HepG2 (cell line): ENCODE measurements at regions not wholly inside any gene's neighbourhood (a gene's known extent, or its start where the extent isn't known, plus 50 kb on each side); places are given as distances from the start of the nearest gene placed in this dataset.

Experiments
- ATAC-seq: fragments of 200-7000 bp; cut with Tn5 transposase; 3 replicates; pipeline ENCODE4 v1.9.1; 2020; ENCODE audit warnings: mild to moderate bottlenecking, moderate library complexity
- BruUV-seq: library from RNA; stranded (reverse); fragments of 400-500 nt; replicated peaks from 2 replicates; lab custom pipeline; 2021; lab: Mats Ljungman, UMichigan
- CTCF ChIA-PET: fragments of 300-600 bp; formaldehyde crosslinking; extraction: SDS; loops from one replicate; lab custom pipeline; 2021; ENCODE audit warnings: low total read pairs, inconsistent platforms, low intra/inter-chr PET ratio; lab: Yijun Ruan, JAX
- POLR2A ChIA-PET: fragments of 350-600 bp; sonication (Branson Sonifier 250); formaldehyde crosslinking; loops from one replicate; lab custom pipeline; 2020; ENCODE audit warnings: antibody characterized with exemption, inconsistent platforms; lab: Yijun Ruan, JAX
- DNase-seq: peaks from one replicate; pipeline ENCODE4 v3.0.0-alpha.2; 2015; ENCODE audit warnings: low spot score
- FAIRE-seq: peaks from 3 replicates; lab custom pipeline; 2011; peaks lifted over from hg19 to GRCh38; lab: Jason Lieb, UNC
- H2AFZ ChIP-seq: one replicate; pipeline ENCODE4 v1.6.1; 2011; ENCODE audit warnings: low read length, inconsistent platforms
- H3K27ac ChIP-seq: fragments of 300-600 bp; 3 replicates; pipeline ENCODE4 v1.8.0; 2011; ENCODE audit warnings: mixed run types, mild to moderate bottlenecking, mixed read lengths, low read length, inconsistent platforms; ENCODE audit not compliant: insufficient read depth; ENCODE audit errors: extremely low read length
- H3K27me3 ChIP-seq, 2 experiments: fragments of 200-600 bp in 1 of 2; 2 replicates in 1 of 2; 3 replicates in 1 of 2; pipeline versions ENCODE4 v1.6.0 to v1.8.0; 2011; ENCODE audit warnings: low read length in 2 of 2, mild to moderate bottlenecking in 2 of 2, moderate library complexity in 2 of 2, inconsistent platforms in 1 of 2; ENCODE audit not compliant: insufficient read depth in 2 of 2, control insufficient read depth in 1 of 2
- H3K36me3 ChIP-seq, 2 experiments: fragments of 200-600 bp in 1 of 2; replicated peaks in 1 of 2; 2 replicates in 1 of 2; 3 replicates in 1 of 2; pipeline versions ENCODE4 v1.5.1 to v1.8.0; 2011; ENCODE audit warnings: low read length in 2 of 2, inconsistent platforms in 1 of 2; ENCODE audit not compliant: insufficient read depth in 2 of 2, control insufficient read depth in 1 of 2
- H3K4me1 ChIP-seq: 2 replicates; pipeline ENCODE4 v1.5.1; 2012; ENCODE audit warnings: low read length, inconsistent platforms; ENCODE audit not compliant: insufficient read depth
- H3K4me2 ChIP-seq: 2 replicates; pipeline ENCODE4 v1.6.0; 2011; ENCODE audit warnings: low read depth, low read length, inconsistent platforms
- H3K4me3 ChIP-seq, 3 experiments: fragments of 200-600 bp in 1 of 3; sonication (generic), shearing (Covaris generic) in 1 of 3; replicated peaks in 1 of 3; 2 replicates each; pipeline ENCODE4 v1.5.1; 2011 to 2016; ENCODE audit warnings: low read length in 3 of 3, inconsistent platforms in 2 of 3, low read depth in 2 of 3, mild to moderate bottlenecking in 2 of 3, control low read depth in 1 of 3, mixed read lengths in 1 of 3; ENCODE audit not compliant: insufficient read depth in 1 of 3
- H3K79me2 ChIP-seq: one replicate; pipeline ENCODE4 v1.6.1; 2011; ENCODE audit warnings: low read length, inconsistent platforms; ENCODE audit not compliant: insufficient read depth
- H3K9ac ChIP-seq: 2 replicates; pipeline ENCODE4 v1.6.0; 2011; ENCODE audit warnings: mild to moderate bottlenecking, low read depth, low read length, inconsistent platforms; ENCODE audit not compliant: insufficient read depth
- H3K9me3 ChIP-seq: 2 replicates; pipeline ENCODE4 v1.5.1; 2012; ENCODE audit warnings: mild to moderate bottlenecking, low read length
- H4K20me1 ChIP-seq: 2 replicates; pipeline ENCODE4 v1.6.0; 2011; ENCODE audit warnings: inconsistent platforms, mild to moderate bottlenecking, low read length, moderate library complexity; ENCODE audit not compliant: insufficient read depth
- ARNT ChIP-seq: fragments of 450-650 bp; IDR thresholded peaks from 2 replicates; pipeline ENCODE4 v1.6.1; 2017
- ATF3 ChIP-seq: sonication (generic); formaldehyde crosslinking; IDR thresholded peaks from 2 replicates; pipeline ENCODE4 v1.4.0; 2020; ENCODE audit warnings: missing genetic modification reagents
- MXI1 ChIP-seq: IDR thresholded peaks from 3 replicates; pipeline ENCODE4 v1.6.1; 2012; ENCODE audit warnings: low read depth, low read length, inconsistent platforms, borderline replicate concordance
- POLR2AphosphoS2 ChIP-seq: IDR thresholded peaks from 2 replicates; pipeline ENCODE4 v1.6.1; 2011; ENCODE audit warnings: low read depth, low read length, improper control_type of control experiment
- RAD21 ChIP-seq: fragments of 450-650 bp; formaldehyde crosslinking; IDR thresholded peaks from 2 replicates; pipeline ENCODE4 v1.5.0; 2020; ENCODE audit warnings: mild to moderate bottlenecking
- RFX1 ChIP-seq: fragments of 450-650 bp; IDR thresholded peaks from 2 replicates; pipeline ENCODE4 v1.6.1; 2017
- SP1 ChIP-seq, 2 experiments: fragments of 450-650 bp in 1 of 2; sonication (generic) in 1 of 2; formaldehyde crosslinking in 1 of 2; IDR thresholded peaks; 2 replicates each; pipeline versions ENCODE4 v1.4.0 to v1.6.1; 2016 to 2020; ENCODE audit warnings: missing genetic modification reagents in 1 of 2
- TEAD3 ChIP-seq: optimal IDR thresholded peaks from 2 replicates; pipeline ENCODE3; 2016; ENCODE audit warnings: borderline replicate concordance
- TP53 ChIP-seq: sonication (generic); formaldehyde crosslinking; conservative IDR thresholded peaks from 2 replicates; pipeline ENCODE4 v1.4.0; 2020; ENCODE audit warnings: missing genetic modification reagents
- XRCC5 ChIP-seq: fragments of 200-400 bp; formaldehyde crosslinking; optimal IDR thresholded peaks from 2 replicates; pipeline ENCODE3; 2017; ENCODE audit warnings: mild to moderate bottlenecking, low read length
- ZBTB21 ChIP-seq: sonication (generic); formaldehyde crosslinking; IDR thresholded peaks from 2 replicates; pipeline ENCODE4 v1.4.0; 2020; ENCODE audit warnings: missing genetic modification reagents
- ZNF547 ChIP-seq: sonication (generic); formaldehyde crosslinking; IDR thresholded peaks from 2 replicates; pipeline ENCODE4 v1.5.1; 2020; ENCODE audit warnings: mild to moderate bottlenecking, missing genetic modification reagents
- ZSCAN30 ChIP-seq: sonication (generic); formaldehyde crosslinking; IDR thresholded peaks from 2 replicates; pipeline ENCODE4 v1.5.0; 2020; ENCODE audit warnings: mild to moderate bottlenecking, missing genetic modification reagents
- WGBS: methylation state at CpG from one replicate; pipeline ENCODE4 v1.1.6; 2017; ENCODE audit warnings: low lambda C conversion rate; 5-methylcytosine and 5-hydroxymethylcytosine counted together
- in situ Hi-C: cut with HindIII; loops from 2 replicates; pipeline ENCODE4 v1.10.0; 2017; ENCODE audit warnings: low pct_unique_long_range_greater_than_20kb; ENCODE audit not compliant: extremely low pct_ligation_motif_present
- intact Hi-C: fragments of 100-400 bp; cut with micrococcal nuclease; formaldehyde crosslinking; loops from one replicate; pipeline ENCODE4 v1.10.0; 2022; ENCODE audit not compliant: unreplicated experiment
- TF ChIP-seq, protein P1 (sequence below): sonication (generic); formaldehyde crosslinking; conservative IDR thresholded peaks from 2 replicates; pipeline ENCODE4 v1.4.0; 2020; ENCODE audit warnings: missing genetic modification reagents

DNA sequence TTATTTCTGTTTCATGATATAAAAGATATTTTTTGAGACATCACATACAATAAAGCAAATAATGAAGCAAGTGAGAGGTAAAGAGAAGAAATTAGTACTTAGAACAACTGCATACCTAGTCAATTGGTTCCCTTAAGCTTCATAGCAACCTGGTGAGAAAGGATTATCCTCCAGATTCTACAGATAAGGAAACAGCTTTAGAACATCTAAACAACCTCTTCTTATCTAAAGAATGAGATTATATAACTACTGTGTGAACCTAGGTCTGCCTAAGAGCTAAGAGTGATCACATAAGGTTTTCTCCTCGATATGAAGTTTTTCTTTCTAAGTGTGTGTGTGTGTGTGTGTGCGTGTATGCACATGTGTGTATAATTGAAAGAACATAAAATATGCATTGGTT lies 265.1 kb downstream of the NOL4 start (continued):
- TF ChIP-seq, protein P1, sequence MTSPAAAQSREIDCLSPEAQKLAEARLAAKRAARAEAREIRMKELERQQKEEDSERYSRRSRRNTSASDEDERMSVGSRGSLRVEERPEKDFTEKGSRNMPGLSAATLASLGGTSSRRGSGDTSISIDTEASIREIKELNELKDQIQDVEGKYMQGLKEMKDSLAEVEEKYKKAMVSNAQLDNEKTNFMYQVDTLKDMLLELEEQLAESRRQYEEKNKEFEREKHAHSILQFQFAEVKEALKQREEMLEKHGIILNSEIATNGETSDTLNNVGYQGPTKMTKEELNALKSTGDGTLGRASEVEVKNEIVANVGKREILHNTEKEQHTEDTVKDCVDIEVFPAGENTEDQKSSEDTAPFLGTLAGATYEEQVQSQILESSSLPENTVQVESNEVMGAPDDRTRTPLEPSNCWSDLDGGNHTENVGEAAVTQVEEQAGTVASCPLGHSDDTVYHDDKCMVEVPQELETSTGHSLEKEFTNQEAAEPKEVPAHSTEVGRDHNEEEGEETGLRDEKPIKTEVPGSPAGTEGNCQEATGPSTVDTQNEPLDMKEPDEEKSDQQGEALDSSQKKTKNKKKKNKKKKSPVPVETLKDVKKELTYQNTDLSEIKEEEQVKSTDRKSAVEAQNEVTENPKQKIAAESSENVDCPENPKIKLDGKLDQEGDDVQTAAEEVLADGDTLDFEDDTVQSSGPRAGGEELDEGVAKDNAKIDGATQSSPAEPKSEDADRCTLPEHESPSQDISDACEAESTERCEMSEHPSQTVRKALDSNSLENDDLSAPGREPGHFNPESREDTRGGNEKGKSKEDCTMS: no peak

- Histone ChIP-seq H3K79me2 (no peaks in the 10 kb centered on the region), H3K27me3 (no peaks in the 10 kb centered on the region), H3K36me3 (no peaks in the 10 kb centered on the region), H3K4me3 (no peak overlapping the region), H3K27ac (no peak overlapping the region), H3K9me3 (no peaks in the 10 kb centered on the region; the same call in 1 of the 2 replicates), H2AFZ (no peak overlapping the region), H4K20me1 (no peaks in the 10 kb centered on the region), H3K4me1 (no peaks in the 10 kb centered on the region), H3K4me2 (no peak overlapping the region), H3K9ac (no peak overlapping the region)
- no peak for DNase-seq
- intact Hi-C loops (no loop called here), in situ Hi-C loops (no loop called here)
- ATAC-seq: no peak
- TF ChIP-seq ZSCAN30 (CRISPR knock-in tag) (no peak), TEAD3 (CRISPR knock-in tag) (no peak), TP53 (CRISPR knock-in tag) (no peak), RFX1 (no peak), ZBTB21 (CRISPR knock-in tag) (no peak), ATF3 (no peak), MXI1 (no peak), XRCC5 (no peak), RAD21 (CRISPR knock-in tag) (no peak), ZNF547 (CRISPR knock-in tag) (no peak), POLR2AphosphoS2 (no peak), SP1 (IDR thresholded peaks at IDR 0.05) (no peak), SP1 (CRISPR knock-in tag; IDR thresholded peaks at IDR 0.05) (no peak), ARNT (no peak)
- CTCF ChIA-PET: no interaction called here
- POLR2A ChIA-PET: no interaction called here
- BruUV-seq: no TSS peak
- WGBS: 75% methylated on average over 5 of the region's 5 CpGs
- FAIRE-seq: no peak
These were observed 267.0 kb downstream of the NOL4 start for GRCh38 chr18:33957707-33958106.
